Embryonic facial prominence (tissue), 1 donor: ENCODE measurements at regions not wholly inside any gene's neighbourhood (a gene's known extent, or its start where the extent isn't known, plus 50 kb on each side); places are given as distances from the start of the nearest gene placed in this dataset.

Source experiments
- DNase-seq: peaks from one replicate; pipeline ENCODE4 v3.0.0-alpha.2; 2016; ENCODE audit errors: extremely low spot score

- DNase-seq, result no peak
Observed at GRCh38 chr4:159500861-159501260, 398.0 kb downstream of the RAPGEF2 start.

GRCh38 chr4:159503236-159504008 lies 400.5 kb downstream of the RAPGEF2 start:
- no peak for DNase-seq

DNA sequence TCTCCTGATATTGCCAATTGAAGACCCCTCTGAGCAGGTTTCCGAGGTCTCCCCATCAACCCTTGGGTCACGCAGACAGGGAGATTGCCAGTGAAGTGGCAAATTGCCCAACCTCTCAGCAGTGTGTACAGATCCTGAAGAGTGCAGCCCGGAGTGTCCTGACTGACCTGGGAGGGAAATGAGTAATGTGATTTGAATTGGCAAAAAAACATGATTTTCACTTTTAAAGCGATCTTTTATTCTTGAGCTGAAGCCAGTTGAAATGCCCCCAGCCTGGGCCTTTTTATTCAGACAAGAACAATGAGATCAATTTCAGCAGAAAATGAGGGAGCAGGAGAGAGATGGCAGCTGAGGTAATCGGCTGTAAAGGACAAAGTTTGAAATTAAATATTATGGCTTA lies 401.8 kb downstream of the RAPGEF2 start:
- no peak for DNase-seq

- no peak for DNase-seq
Observed at GRCh38 chr4:159505266-159505975, 402.5 kb downstream of the RAPGEF2 start.

DNA sequence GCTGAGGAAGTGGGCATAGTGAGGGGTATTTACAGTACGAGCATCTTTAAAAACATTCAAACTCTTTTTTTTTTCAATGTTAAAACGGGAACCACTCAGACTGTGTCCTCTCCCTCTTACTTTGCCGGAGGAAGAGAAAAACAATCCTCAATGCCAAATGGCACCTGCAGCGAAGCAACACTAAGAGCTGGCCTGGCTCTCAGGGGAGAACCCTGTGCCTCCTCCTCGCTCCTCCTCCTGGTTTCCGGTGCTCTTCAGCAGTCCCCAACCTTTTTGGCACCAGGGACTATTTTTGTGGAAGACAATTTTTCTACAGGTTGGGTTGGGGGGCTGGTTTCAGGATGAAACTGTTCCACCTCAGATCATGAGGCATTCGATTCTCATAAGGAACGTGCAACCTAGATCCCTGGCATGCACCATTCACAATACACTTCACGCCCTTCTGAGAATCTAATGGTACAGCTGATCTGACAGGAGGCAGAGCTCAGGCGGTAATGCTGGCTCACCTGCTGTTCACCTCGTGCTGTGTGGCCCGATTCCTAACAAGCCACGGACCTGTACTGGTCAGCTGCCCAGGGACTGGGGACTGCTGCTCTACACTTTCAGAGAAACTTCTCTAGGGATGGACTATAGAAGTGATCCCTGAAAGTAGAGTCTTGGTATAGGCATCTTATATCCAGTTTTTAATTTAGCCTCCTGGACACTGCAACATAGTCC lies 404.1 kb downstream of the RAPGEF2 start:
- no peak for DNase-seq

DNA sequence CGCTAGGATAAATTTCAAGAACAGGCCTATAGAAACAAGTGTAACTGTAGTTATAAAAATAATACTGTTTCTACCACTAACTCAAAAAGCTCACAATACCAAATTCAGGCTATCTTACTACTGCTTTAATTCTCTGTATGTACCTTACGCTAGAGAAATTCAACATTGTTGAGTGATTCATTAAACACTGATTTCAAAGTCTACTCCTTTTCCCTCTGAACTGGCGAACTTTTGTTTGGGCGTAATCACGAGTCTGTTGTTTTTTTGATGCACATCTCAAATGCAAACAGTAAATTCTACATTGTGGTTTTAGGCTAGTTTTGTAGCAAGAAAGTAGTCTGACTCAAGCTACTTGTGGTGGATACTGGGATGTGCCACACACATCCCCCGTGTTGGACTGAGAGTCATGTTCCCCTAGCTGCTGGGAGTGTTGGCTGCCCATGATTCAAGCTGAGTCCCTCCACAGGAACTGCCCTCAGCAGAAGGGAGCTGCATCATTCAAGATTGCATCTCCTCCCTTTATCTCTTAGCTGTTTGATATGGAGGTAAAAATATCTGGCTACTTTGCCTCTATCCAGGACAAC lies 406.1 kb downstream of the RAPGEF2 start:
- no peak for DNase-seq

GRCh38 chr4:159512348-159512747 lies 409.5 kb downstream of the RAPGEF2 start:
- no peak for DNase-seq

DNA sequence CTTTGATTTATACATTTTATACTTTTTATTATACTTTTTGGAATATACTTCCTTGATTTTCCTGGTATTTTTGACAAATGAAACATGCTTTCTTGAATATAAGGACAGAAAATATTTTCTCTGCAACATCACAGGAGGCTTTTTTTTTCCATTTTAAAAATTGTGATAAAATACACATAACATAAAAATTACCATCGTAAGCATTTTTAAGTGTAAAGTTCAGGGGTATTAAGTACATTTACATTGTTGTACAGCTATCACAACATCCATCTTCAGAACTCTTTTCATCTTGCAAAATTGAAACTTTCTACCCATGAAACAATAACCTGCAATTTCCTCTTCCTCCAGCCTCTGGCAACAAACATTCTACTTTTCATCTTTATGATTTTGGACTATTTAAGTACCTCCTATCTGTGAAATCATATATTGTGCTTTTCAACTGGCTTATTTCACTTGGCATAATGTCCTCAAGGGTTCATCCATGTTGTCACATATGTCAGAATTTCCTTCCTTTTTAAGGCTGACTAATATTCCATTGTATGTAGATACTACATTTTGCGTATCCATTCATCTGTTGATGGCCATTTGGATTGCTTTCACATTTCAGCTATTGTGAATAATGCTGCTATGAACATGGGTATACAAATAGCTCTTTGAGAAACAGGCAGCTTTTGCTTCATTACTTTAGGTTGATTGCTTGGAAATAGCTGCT lies 412.6 kb downstream of the RAPGEF2 start:
- DNase-seq, result no peak

DNA sequence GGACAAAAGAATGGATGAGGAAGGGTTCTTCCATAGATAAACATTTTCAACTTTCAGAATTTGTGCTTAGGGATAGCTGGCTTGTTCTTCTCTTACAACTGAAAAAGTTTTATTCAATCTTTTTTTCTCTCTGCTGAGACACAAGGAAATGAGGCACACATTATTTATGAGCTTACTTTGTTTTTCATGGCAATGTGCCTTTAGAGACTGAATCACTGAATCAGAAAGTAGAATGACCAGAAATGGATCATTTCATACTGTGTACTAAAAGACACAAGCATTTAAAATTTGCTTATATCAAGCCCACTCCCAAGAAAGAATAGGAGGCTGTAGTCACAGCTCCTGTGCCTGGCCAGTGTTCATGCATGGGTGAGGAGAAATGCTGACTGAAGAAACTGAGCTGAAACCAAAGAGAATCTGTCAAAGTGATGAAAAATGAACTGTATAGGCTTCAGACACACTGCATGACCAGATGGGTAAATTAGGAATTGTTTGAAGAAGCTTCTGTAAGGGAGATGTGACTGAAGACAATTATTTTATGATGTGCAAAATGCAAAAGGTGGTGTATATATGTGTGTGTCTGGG lies 413.8 kb downstream of the RAPGEF2 start:
- DNase-seq, result no peak

- no peak for DNase-seq
Observed at GRCh38 chr4:159520074-159520473, 417.2 kb downstream of the RAPGEF2 start.

DNA sequence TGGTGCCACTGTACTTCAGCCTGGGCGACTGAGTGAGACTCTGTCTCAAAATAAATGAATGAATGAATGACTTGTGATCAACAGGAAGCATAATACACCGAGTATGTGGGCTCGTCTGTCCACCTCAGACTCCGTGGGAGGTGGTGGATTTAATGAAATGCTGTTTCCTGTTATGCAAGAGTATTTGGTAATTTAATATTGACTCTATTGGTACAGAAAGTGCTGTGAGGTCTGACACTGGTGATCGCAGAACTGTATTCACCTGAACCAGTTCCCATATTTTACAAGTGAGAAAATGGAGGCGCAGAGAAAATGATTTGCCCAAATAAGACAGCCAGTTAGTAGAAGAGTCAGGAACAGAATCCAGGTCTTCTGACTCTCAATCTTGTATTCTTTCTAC lies 423.3 kb downstream of the RAPGEF2 start:
- no peak for DNase-seq

- DNase-seq, result no peak
Observed at GRCh38 chr4:159534655-159535054, 431.8 kb downstream of the RAPGEF2 start.

DNA sequence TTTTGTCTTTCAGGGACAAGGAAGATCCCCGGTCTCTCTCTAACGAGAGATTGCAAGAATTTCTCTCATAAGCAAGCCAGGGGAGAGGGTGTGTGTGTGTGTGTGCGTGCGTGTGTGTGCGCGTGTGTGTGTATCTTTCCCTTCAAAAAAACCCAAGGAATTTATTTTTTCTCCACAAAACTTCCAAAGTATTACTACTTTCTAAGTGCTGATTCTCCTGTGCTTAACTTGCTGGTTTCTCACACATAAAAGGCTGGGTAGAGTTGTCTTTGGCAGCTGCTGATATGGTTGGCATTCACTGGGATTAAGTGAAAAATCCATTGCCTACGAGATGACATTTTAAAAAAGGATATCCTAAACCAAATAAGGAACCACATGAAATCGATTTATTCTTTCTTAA lies 435.7 kb downstream of the RAPGEF2 start:
- DNase-seq, result no peak

GRCh38 chr4:159540038-159540437 lies 437.2 kb downstream of the RAPGEF2 start:
- DNase-seq, result no peak

DNA sequence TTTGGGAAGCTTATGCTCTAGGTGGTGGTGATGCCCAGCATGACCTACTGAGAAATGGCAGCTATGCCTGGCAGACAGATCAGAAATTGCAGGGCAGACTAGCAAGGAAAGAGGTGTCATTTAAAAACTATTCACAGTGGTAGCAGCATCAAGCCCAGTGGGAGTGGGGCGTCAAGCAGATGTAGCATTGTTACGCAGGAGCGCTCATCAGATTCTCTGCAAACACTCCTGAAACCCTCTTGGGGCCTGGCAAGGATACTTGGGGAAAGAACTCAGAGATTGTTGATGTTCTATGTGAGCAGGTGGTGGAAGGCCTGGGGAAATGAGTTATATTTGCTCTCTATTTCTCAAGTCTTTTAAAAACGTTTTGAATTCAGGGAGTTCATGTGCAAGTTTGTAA lies 437.6 kb downstream of the RAPGEF2 start:
- no peak for DNase-seq

DNA sequence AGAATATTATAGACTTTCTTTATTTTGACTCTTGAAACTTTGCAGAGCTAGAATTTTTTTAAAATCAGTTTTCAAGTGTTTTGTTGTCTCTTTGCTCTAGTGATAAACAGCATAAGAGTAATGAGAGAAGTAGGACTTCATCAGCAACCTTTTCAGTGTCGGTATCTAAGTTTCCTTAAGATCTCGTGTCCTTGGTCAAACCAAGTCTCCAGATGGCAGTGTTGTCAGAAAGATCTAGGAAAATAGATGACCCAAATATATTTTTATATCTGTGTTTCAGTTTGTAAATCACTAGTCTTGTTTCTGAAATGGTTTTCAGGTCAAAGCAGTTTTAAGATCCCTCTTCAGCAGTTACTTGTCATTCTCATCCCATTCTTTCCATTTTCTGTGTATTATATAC lies 438.3 kb downstream of the RAPGEF2 start:
- DNase-seq, result no peak

DNA sequence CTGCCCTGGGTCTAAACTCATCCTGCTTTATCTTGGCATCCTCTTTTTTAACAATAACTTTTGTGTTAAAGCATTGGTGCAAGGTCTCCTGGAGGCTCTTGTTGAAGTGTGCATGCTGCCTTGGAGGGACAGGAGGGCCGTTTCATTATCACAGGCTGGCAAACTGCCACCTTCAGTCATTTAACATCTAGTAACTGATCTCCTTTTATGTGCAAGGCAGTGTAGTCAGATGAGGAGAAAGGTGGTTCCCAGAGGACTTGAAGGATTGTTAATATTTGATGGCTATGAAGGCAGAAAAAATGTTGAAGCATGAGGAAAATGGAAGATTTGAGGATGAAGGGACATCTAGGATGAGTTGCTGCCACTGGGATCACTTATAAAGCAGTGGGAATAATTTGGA lies 439.4 kb downstream of the RAPGEF2 start:
- DNase-seq, result no peak

DNA sequence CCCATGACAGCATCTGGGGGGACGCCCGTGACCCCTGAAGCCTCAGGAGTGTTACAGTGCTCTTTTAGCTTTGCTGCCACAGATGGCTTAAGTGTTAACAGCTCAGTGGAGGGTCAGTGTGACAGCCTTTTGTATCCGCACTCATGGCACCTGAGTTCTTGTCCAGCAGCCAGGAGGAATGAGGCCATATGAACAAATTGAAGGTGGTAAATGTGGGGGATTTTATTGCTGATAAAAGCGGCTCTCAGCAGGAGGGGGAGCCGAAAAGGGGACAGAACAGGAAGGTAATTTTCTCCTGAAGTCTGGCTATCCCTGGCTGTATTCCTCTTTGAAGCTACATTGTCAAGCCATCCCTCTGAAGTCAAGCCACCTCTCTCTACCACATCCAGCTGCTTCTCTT lies 441.0 kb downstream of the RAPGEF2 start:
- no peak for DNase-seq

GRCh38 chr4:159545556-159545955 lies 442.7 kb downstream of the RAPGEF2 start:
- DNase-seq, result no peak

DNA sequence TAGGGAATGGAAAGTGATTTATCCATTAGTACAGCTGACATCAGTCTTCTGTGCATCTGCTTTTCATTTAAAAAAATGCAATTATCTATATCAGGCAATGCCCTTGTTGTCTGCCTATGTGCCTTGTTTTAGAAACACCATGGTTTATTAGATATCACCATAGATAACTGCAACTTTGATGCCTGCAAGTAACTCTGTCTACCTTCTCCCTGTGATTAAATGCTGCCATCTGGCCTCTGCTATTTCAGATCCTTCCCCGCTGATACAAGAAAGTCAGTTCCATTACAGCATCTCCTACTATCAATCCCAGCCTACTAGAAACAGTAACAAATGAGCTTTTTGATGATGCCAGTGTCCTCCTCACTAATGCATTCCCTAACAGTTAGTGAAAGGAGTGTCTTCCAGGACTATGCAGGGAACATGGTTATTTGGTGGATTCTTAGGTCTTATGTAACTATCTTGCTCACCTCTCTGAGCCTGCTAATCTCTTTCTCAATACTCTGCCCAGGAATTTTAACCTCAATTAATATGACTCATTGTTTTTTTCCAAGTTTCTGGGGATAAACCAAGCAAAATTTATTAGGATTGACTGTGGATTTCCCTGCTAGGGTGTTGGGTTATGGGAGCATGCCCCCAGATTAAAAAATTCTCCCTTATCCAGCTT lies 444.9 kb downstream of the RAPGEF2 start:
- no peak for DNase-seq

- no peak for DNase-seq
Observed at GRCh38 chr4:159549098-159549518, 446.2 kb downstream of the RAPGEF2 start.
